ENCODE measurements at regions not wholly inside any gene's neighbourhood (a gene's known extent, or its start where the extent isn't known, plus 50 kb on each side); places are given as distances from the start of the nearest gene placed in this dataset.

GRCh38 chr5:147052519-147052918 lies 174.0 kb upstream of the PPP2R2B start:
- no peaks in the 10 kb centered on the region for H3K9me3 ChIP-seq (ENCODE audit: control insufficient read depth, insufficient read depth, low read length)
- no peaks in the 10 kb centered on the region for H3K27me3 ChIP-seq (ENCODE audit: control insufficient read depth, insufficient read depth, low read length)
- DNase-seq (ENCODE audit: low read depth, low spot score) = no peak
- H3K4me1 ChIP-seq (ENCODE audit: control insufficient read depth, insufficient read depth, low read length) = no peaks in the 10 kb centered on the region
- no CpG with 5 or more reads among the region's 4 CpGs for WGBS (ENCODE audit: insufficient coverage, insufficient read length)
- H3K36me3 ChIP-seq (ENCODE audit: control insufficient read depth, insufficient read depth, low read length) = no peaks in the 10 kb centered on the region
- no peak overlapping the region for H3K4me3 ChIP-seq (ENCODE audit: low read length)
- H3K27ac ChIP-seq (ENCODE audit: low read length) = no peak overlapping the region

GRCh38 chr5:147055089-147055826 lies 176.7 kb upstream of the PPP2R2B start:
- H3K4me1 ChIP-seq (ENCODE audit: control insufficient read depth, insufficient read depth, low read length) = no peaks in the 10 kb centered on the region
- no CpG with 5 or more reads among the region's 5 CpGs for WGBS (ENCODE audit: insufficient coverage, insufficient read length)
- DNase-seq (ENCODE audit: low read depth, low spot score) = no peak
- no peak overlapping the region for H3K4me3 ChIP-seq (ENCODE audit: low read length)
- no peaks in the 10 kb centered on the region for H3K27me3 ChIP-seq (ENCODE audit: control insufficient read depth, insufficient read depth, low read length)
- H3K27ac ChIP-seq (ENCODE audit: low read length) = no peak overlapping the region
- no peaks in the 10 kb centered on the region for H3K9me3 ChIP-seq (ENCODE audit: control insufficient read depth, insufficient read depth, low read length)
- no peaks in the 10 kb centered on the region for H3K36me3 ChIP-seq (ENCODE audit: control insufficient read depth, insufficient read depth, low read length)

- Histone ChIP-seq H3K4me1 (ENCODE audit: control insufficient read depth, insufficient read depth, low read length) (no peaks in the 10 kb centered on the region), H3K9me3 (ENCODE audit: control insufficient read depth, insufficient read depth, low read length) (no peaks in the 10 kb centered on the region), H3K27ac (ENCODE audit: low read length) (no peak overlapping the region), H3K36me3 (ENCODE audit: control insufficient read depth, insufficient read depth, low read length) (no peaks in the 10 kb centered on the region), H3K4me3 (ENCODE audit: low read length) (no peak overlapping the region), H3K27me3 (ENCODE audit: control insufficient read depth, insufficient read depth, low read length) (no peaks in the 10 kb centered on the region)
- no CpG with 5 or more reads among the region's 9 CpGs for WGBS (ENCODE audit: insufficient coverage, insufficient read length)
- no peak for DNase-seq (ENCODE audit: low read depth, low spot score)
Observed at GRCh38 chr5:147055850-147056566, 177.5 kb upstream of the PPP2R2B start.

GRCh38 chr5:147057051-147057450 lies 177.8 kb upstream of the STK32A start:
- Histone ChIP-seq H3K27ac (ENCODE audit: low read length) (no peak overlapping the region), H3K9me3 (ENCODE audit: control insufficient read depth, insufficient read depth, low read length) (no peaks in the 10 kb centered on the region), H3K36me3 (ENCODE audit: control insufficient read depth, insufficient read depth, low read length) (no peaks in the 10 kb centered on the region), H3K4me1 (ENCODE audit: control insufficient read depth, insufficient read depth, low read length) (no peaks in the 10 kb centered on the region), H3K27me3 (ENCODE audit: control insufficient read depth, insufficient read depth, low read length) (no peaks in the 10 kb centered on the region), H3K4me3 (ENCODE audit: low read length) (no peak overlapping the region)
- WGBS (ENCODE audit: insufficient coverage, insufficient read length) = no CpG with 5 or more reads among the region's 1 CpG
- DNase-seq (ENCODE audit: low read depth, low spot score) = no peak

GRCh38 chr5:147061431-147061830 lies 173.4 kb upstream of the STK32A start:
- Histone ChIP-seq H3K27me3 (ENCODE audit: control insufficient read depth, insufficient read depth, low read length) (no peaks in the 10 kb centered on the region), H3K4me3 (ENCODE audit: low read length) (no peak overlapping the region), H3K27ac (ENCODE audit: low read length) (no peak overlapping the region), H3K9me3 (ENCODE audit: control insufficient read depth, insufficient read depth, low read length) (no peaks in the 10 kb centered on the region), H3K4me1 (ENCODE audit: control insufficient read depth, insufficient read depth, low read length) (no peaks in the 10 kb centered on the region), H3K36me3 (ENCODE audit: control insufficient read depth, insufficient read depth, low read length) (no peaks in the 10 kb centered on the region)
- DNase-seq (ENCODE audit: low read depth, low spot score) = no peak
- WGBS (ENCODE audit: insufficient coverage, insufficient read length) = no CpG with 5 or more reads among the region's 4 CpGs

- H3K4me1 ChIP-seq (ENCODE audit: control insufficient read depth, insufficient read depth, low read length) = no peaks in the 10 kb centered on the region
- DNase-seq (ENCODE audit: low read depth, low spot score) = no peak
- H3K4me3 ChIP-seq (ENCODE audit: low read length) = no peak overlapping the region
- H3K27ac ChIP-seq (ENCODE audit: low read length) = no peak overlapping the region
- no CpG with 5 or more reads among the region's 4 CpGs for WGBS (ENCODE audit: insufficient coverage, insufficient read length)
- no peaks in the 10 kb centered on the region for H3K9me3 ChIP-seq (ENCODE audit: control insufficient read depth, insufficient read depth, low read length)
- no peaks in the 10 kb centered on the region for H3K27me3 ChIP-seq (ENCODE audit: control insufficient read depth, insufficient read depth, low read length)
- H3K36me3 ChIP-seq (ENCODE audit: control insufficient read depth, insufficient read depth, low read length) = no peaks in the 10 kb centered on the region
Observed at GRCh38 chr5:147062427-147062826, 172.4 kb upstream of the STK32A start.

GRCh38 chr5:147063943-147064342 lies 170.9 kb upstream of the STK32A start:
- no peaks in the 10 kb centered on the region for H3K4me1 ChIP-seq (ENCODE audit: control insufficient read depth, insufficient read depth, low read length)

GRCh38 chr5:147065071-147065470 lies 169.8 kb upstream of the STK32A start:
- H3K4me1 ChIP-seq (ENCODE audit: control insufficient read depth, insufficient read depth, low read length) = no peaks in the 10 kb centered on the region
- no peaks in the 10 kb centered on the region for H3K9me3 ChIP-seq (ENCODE audit: control insufficient read depth, insufficient read depth, low read length)
- no peaks in the 10 kb centered on the region for H3K27me3 ChIP-seq (ENCODE audit: control insufficient read depth, insufficient read depth, low read length)
- no peak overlapping the region for H3K27ac ChIP-seq (ENCODE audit: low read length)
- H3K36me3 ChIP-seq (ENCODE audit: control insufficient read depth, insufficient read depth, low read length) = no peaks in the 10 kb centered on the region
- DNase-seq (ENCODE audit: low read depth, low spot score) = no peak
- H3K4me3 ChIP-seq (ENCODE audit: low read length) = no peak overlapping the region
- no CpG with 5 or more reads among the region's 1 CpG for WGBS (ENCODE audit: insufficient coverage, insufficient read length)

More at GRCh38 chr5:147063943-147064342, 170.9 kb upstream of the STK32A start:
- WGBS (ENCODE audit: insufficient coverage, insufficient read length) = no CpG with 5 or more reads among the region's 2 CpGs
- Histone ChIP-seq H3K4me3 (ENCODE audit: low read length) (no peak overlapping the region), H3K27ac (ENCODE audit: low read length) (no peak overlapping the region), H3K36me3 (ENCODE audit: control insufficient read depth, insufficient read depth, low read length) (no peaks in the 10 kb centered on the region), H3K27me3 (ENCODE audit: control insufficient read depth, insufficient read depth, low read length) (no peaks in the 10 kb centered on the region), H3K9me3 (ENCODE audit: control insufficient read depth, insufficient read depth, low read length) (no peaks in the 10 kb centered on the region)
- no peak for DNase-seq (ENCODE audit: low read depth, low spot score)

GRCh38 chr5:147068998-147069397 lies 165.8 kb upstream of the STK32A start:
- no peak overlapping the region for H3K4me3 ChIP-seq (ENCODE audit: low read length)
- no peaks in the 10 kb centered on the region for H3K36me3 ChIP-seq (ENCODE audit: control insufficient read depth, insufficient read depth, low read length)
- WGBS (ENCODE audit: insufficient coverage, insufficient read length) = no CpG with 5 or more reads among the region's 4 CpGs
- H3K9me3 ChIP-seq (ENCODE audit: control insufficient read depth, insufficient read depth, low read length) = no peaks in the 10 kb centered on the region
- DNase-seq (ENCODE audit: low read depth, low spot score) = no peak
- no peaks in the 10 kb centered on the region for H3K27me3 ChIP-seq (ENCODE audit: control insufficient read depth, insufficient read depth, low read length)
- H3K27ac ChIP-seq (ENCODE audit: low read length) = no peak overlapping the region
- peaks cover 6% of the 10 kb centered on the region; the same call in 1 of the 2 replicates for H3K4me1 ChIP-seq (ENCODE audit: control insufficient read depth, insufficient read depth, low read length)

- no peaks in the 10 kb centered on the region for H3K27me3 ChIP-seq (ENCODE audit: control insufficient read depth, insufficient read depth, low read length)
- H3K36me3 ChIP-seq (ENCODE audit: control insufficient read depth, insufficient read depth, low read length) = no peaks in the 10 kb centered on the region
- no peaks in the 10 kb centered on the region for H3K9me3 ChIP-seq (ENCODE audit: control insufficient read depth, insufficient read depth, low read length)
- peaks cover 6% of the 10 kb centered on the region; the same call in 1 of the 2 replicates for H3K4me1 ChIP-seq (ENCODE audit: control insufficient read depth, insufficient read depth, low read length)
- DNase-seq (ENCODE audit: low read depth, low spot score) = no peak
- no peak overlapping the region for H3K27ac ChIP-seq (ENCODE audit: low read length)
- WGBS (ENCODE audit: insufficient coverage, insufficient read length) = no CpG with 5 or more reads among the region's 2 CpGs
- no peak overlapping the region for H3K4me3 ChIP-seq (ENCODE audit: low read length)
Observed at GRCh38 chr5:147072622-147073021, 162.2 kb upstream of the STK32A start.

Data from iPS DF 6.9 (cell line).